AML-193 (cell line): ENCODE measurements at regions not wholly inside any gene's neighbourhood (a gene's known extent, or its start where the extent isn't known, plus 50 kb on each side); places are given as distances from the start of the nearest gene placed in this dataset.

Source experiments
- DNase-seq, 2 experiments: peaks; one replicate each; lab custom pipeline; 2025; lab: John Stamatoyannopoulos, UW

- DNase-seq = no peak
These were observed 270.2 kb downstream of the IRS2 start for GRCh38 chr13:109516186-109516585.

- DNase-seq = no peak
These were observed 276.4 kb downstream of the IRS2 start for GRCh38 chr13:109510013-109510412.

DNA sequence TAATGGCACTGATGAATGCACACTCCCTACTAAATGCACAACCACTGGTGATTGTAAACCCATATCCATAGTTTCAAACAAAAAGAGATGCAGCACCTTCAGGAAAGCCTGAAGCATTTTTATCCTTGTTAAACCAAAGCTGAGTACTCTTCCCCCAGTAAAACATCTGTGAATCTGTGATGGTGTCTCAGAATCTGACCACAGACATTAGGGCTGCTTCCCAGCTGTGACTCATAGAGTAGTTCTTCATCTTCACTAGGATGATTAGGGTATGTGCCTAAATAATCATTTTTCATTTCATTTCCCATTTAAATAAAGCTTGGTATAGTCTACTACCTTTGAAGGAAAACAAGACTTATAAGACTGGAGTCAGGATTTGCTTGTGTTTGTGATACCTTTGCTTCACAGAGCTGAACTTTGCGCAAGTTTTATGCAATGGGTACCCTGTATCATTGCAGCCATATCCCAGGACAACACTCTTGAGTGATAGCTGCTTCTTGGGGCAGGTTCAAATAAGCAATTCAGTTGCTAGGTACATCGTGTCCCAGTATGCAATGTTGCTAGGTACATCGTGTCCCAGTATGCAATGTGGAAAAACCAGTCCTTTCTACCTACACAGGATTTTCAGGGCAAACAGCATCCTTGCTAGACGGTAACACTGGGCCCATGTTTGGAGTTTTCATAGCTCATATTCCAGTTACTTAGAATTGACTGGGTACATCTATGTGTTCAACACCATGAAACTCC, 277.1 kb downstream of the IRS2 start:
- no peak for DNase-seq

DNA sequence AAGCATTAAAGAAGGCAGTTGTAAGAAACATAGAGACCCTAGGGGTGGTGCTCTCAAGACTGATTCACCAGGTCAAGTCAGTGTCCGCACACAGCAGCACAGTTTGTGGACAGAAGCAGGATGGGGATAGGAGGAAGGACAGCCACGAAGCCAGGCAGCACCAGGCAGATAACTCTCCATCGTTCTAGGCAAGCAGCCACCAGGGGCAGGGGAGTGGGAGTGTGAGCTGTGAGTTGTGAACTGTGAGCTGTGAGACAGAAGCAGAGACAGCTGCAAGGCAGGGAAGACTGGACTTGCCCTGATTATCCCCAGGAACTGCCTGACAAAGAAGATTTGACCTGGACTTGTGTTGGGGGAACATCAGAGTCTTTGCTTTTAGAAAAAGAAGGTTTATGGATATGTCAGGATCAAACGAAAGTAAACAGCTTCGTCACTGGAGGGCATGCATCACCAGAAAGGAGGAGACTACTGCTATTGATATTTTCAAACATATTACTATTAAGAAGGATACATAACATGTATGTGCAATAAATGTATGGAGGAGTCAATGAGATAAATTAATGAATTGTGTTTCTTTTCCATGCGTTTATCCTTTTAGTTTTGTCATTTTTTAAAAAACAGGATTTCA, 286.1 kb downstream of the IRS2 start:
- no peak for DNase-seq

DNA sequence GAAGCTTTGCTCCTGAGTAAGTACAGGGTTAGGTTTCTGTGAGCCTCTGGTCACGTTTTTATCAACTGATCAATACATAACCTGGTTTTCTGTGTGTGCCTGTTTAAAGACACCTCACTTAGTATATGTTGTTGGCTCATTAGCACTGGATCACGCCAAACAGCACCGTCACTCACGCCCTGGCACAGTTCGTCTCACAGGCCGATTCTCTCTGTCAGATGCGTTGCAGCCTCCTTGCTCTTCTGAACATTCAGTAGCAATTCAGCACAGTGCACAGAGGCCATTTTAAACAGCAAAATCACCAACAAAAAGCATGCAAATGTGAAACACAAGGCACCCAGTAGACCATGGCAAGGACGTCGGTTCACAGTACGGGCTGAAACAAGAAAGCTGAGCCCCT, 288.5 kb downstream of the IRS2 start:
- no peak for DNase-seq

GRCh38 chr13:109496216-109496615, 290.2 kb downstream of the IRS2 start:
- no peak for DNase-seq

DNA sequence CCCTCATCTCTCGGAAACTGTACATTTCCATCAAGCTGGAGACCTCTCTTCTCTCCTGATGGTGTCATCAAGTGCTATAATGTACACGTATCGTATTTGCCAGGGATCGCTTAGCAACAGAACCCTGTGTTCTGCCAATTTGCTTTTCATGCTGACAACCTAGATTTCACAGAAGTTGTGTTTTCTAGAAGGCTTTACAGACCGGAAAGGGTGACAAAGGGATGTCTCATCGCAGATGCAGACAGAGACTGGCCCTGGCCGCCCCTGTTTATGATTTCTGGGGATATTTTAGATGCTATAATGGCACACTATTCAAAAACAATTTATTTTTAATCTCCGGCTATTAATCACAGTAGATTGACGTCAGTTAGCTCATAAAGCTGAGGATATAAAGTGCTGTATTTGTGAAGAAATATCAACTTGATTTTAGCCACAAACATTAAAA, 291.4 kb downstream of the IRS2 start:
- no peak for DNase-seq

DNA sequence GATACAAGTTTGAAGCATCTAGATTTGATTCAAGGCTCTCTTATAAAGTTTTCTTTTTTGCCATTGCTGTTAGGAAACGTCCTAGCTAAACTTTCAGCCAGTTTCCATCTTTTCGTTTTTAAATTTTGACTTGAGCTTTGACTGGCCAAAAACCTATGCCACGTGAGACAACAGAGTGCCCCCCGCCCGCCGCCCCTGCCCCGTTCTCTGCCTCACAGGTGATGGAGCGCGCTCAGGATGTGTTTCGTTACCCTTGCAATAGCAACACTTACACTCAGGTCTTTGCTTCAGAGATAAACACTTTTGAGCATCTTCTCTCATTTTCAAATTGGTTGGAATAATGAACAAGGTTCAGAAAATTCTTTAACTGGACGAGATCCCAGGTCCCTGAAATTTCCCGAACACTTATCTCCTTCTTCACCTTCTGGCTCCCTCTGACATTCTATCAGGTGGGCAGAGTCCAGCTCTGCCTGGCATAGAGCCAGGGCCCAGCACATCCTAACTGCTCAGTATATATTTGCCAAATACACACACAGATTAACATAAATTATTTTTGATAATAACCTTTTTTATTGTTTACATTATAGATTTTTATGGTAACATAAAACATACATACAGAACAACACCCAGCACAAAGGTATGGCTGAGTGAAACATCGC, 301.1 kb downstream of the IRS2 start:
- no peak for DNase-seq

- no peak for DNase-seq
These were observed 303.1 kb downstream of the IRS2 start for GRCh38 chr13:109483284-109483683.

DNA sequence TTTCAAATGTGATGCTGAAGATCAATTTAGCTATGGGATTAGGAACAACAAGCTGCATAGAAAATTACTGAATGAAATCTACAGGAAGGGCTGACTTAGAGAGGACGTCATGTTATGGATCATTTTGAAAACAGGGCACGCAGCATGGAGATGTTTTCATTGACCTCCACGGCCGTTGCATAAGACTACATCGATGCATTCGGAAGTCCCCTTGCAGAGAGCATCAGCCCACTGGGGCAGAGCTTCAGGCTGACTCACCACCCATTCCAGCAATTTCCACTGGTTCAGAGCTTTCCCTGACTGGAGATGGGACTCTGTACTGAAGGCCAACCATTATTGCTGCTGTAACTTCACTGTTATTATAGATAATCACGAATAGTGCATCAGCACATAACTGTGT, 305.3 kb downstream of the IRS2 start:
- DNase-seq = no peak

DNA sequence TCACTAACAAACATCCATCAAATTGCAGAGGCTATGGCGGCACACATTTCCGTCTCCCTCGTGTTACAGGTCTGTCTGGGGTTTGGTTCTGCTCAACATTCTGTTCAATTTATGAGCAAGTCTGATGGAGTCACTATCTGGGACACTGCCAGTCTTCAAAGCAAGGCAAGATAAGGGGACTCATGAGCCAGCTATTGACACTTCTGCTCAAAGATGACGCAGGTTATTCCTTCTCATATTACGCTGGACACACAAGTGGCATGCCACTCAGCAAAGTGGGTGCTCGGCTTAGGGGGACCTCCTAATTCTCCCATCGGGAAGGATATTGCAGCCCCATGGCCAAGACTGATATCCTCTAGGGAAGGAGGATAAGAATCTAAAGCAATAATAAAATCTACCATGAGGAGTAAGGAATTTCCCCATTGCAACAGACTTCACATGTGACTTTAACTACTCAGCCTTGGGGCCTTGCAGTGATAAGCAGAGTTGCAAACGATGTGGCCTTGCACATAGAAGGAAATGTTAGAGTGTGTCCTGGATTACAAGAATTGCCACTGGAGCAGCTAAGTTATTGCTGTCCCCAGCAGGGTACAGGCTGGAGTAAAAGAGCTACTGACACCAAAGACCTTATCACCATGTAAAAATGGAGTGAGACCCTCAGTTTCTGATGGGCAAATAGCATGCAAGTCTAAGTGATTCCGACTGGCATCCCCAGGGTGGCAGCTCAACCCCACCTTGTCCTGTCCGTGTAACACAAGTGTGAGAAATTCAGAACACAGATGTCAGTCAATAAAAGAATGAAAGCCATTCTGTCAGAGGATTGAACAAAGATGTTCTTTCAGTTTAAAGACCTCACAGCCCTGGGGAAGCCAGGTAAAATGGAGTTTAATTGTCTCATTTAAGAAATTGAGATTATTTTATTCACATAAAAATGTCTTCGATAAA, 306.1 kb downstream of the IRS2 start:
- no peak for DNase-seq

GRCh38 chr13:109479534-109479933, 306.8 kb downstream of the IRS2 start:
- no peak for DNase-seq

DNA sequence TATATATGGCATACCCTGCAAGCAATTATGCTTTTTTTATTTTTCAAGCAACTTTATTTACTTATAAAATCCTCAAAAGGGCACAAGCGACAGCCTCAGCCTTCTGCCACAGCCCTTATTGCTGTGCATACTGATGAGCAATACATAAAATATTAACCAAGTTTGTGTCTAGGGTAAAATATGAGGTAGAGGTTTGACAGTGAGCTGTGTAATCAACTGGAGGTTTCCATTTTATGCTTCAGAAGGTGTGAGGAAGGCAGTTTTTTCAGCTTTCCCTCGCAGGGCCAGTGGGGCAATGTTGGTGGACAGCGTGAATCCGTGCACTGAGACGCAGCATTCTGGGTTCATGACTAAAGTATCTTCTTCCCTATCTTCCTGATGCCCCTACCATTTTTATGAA, 310.4 kb downstream of the IRS2 start:
- no peak for DNase-seq

DNA sequence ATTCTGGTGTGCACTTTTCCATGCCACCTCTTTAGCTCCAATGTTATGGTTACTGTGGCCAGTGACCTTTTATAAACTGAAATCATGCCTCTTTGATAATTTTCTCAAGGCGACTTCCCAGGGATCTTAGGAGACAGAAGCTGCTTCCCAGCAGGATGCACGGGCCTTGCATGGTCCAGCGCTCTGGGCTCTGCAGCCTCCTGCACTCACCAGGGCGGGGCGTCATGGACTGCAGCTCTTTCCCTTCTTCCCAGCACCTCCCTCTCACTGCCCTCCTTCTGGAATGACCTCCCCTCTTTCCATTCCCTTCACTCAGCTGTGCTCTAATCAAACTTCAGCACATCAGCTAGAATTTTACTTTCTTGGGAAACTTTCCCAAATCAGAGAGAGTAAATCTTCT, 318.3 kb downstream of the IRS2 start:
- no peak for DNase-seq

- no peak for DNase-seq
These were observed 321.2 kb downstream of the IRS2 start for GRCh38 chr13:109465148-109465547.

GRCh38 chr13:109454167-109454917, 332.0 kb downstream of the IRS2 start:
- no peak for DNase-seq

- DNase-seq = no peak
These were observed 334.7 kb downstream of the IRS2 start for GRCh38 chr13:109451726-109452125.

- DNase-seq = no peak
These were observed 337.8 kb downstream of the IRS2 start for GRCh38 chr13:109448629-109449028.

- DNase-seq = no peak
These were observed 338.7 kb downstream of the IRS2 start for GRCh38 chr13:109447667-109448066.

DNA sequence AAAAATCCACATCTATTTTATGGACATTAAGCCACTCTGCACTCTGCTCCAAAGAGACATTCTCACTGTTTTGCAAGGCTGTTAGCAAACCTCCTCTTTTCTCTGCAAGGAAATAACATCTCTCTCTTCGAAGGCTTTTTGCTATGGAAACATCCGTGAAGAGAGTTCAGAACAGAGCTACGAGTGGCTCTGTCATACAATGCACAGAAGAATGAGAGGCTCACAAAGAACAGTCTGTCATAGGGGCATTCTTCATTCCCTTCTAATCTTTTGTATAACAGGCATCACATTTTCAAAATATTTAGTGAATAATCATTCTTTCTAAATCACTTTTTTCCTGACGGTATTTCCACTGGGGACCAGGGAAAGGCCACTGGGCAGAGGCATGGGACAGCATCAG, 346.1 kb downstream of the IRS2 start:
- no peak for DNase-seq

DNA sequence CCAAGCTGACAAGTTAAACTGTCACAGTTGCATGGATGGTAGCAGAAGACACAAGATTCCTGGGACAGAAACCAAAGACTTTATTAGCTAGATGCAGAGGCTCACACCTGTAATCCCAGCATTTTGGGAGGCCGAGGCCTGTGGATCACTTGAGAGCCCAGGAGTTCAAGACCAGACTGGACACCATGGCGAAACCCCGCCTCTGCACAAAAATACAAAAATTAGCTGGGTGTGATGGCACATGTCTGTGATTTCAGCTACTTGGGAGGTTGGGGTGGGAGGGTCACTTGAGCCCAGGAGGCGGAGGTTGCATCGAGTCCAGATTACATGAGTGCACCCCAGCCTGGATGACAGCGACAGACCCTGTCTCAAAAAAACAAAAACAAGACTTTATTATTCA, 346.6 kb downstream of the IRS2 start:
- no peak for DNase-seq
